22Rv1 (cell line): ENCODE measurements at regions not wholly inside any gene's neighbourhood (a gene's known extent, or its start where the extent isn't known, plus 50 kb on each side); places are given as distances from the start of the nearest gene placed in this dataset.

ENCODE experiments used
- H3K27ac ChIP-seq: fragments of 450-650 bp; 2 replicates; pipeline ENCODE4 v1.5.1; 2017
- CTCF ChIP-seq: fragments of 450-650 bp; IDR thresholded peaks from 2 replicates; pipeline ENCODE4 v1.5.1; 2017; ENCODE audit warnings: mild to moderate bottlenecking
- ZFX ChIP-seq: fragments of 450-650 bp; IDR thresholded peaks from 2 replicates; pipeline ENCODE4 v1.6.1; 2017; ENCODE audit warnings: antibody characterized with exemption, borderline replicate concordance

DNA sequence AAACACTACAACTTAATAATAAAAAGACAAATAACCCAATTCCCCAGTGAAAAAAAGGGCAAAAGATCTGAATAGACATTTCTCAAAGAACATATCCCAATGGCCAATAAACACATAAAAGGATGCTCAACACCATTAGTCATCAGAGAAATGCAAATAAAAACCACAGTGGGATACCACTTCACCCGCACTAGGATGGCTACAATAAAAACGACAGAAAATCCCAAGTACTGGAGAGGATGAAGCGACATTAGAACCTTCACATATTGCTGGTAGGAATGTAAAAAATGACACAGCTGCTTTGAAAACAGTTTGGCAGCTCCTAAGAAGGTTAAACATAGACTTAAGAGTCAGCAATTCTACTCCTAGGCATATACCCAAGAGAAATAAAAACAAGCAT lies 140.6 kb upstream of the ARX start:
- H3K27ac ChIP-seq = no peak overlapping the region

GRCh38 chrX:25154168-25154567 lies 138.4 kb upstream of the ARX start:
- H3K27ac ChIP-seq = no peak overlapping the region
- TF ChIP-seq ZFX = no peak
- no peak for TF ChIP-seq CTCF

More for the DNA sequence above, 140.6 kb upstream of the ARX start:
- TF ChIP-seq ZFX (no peak), CTCF (no peak)

DNA sequence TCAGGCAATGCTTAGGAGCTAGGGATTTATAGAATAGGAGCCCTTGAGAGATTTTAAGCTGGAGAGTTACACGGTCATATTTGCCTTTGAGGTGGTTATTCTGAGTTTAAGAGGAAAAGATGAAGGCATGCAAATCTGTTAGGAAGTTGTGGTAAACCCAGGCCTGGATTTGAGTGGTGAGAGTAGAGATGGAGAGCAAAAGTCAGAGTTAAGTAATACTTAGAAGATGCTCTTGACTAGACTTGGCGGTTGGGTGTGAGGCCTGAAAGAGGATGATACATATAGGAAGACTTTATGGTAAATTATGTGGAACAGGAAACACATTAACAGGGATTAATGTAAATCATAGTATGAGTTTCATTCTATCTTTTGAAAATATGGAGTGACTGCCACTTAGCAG lies 136.0 kb upstream of the ARX start:
- TF ChIP-seq ZFX (no peak), CTCF (no peak)
- no peak overlapping the region for H3K27ac ChIP-seq

DNA sequence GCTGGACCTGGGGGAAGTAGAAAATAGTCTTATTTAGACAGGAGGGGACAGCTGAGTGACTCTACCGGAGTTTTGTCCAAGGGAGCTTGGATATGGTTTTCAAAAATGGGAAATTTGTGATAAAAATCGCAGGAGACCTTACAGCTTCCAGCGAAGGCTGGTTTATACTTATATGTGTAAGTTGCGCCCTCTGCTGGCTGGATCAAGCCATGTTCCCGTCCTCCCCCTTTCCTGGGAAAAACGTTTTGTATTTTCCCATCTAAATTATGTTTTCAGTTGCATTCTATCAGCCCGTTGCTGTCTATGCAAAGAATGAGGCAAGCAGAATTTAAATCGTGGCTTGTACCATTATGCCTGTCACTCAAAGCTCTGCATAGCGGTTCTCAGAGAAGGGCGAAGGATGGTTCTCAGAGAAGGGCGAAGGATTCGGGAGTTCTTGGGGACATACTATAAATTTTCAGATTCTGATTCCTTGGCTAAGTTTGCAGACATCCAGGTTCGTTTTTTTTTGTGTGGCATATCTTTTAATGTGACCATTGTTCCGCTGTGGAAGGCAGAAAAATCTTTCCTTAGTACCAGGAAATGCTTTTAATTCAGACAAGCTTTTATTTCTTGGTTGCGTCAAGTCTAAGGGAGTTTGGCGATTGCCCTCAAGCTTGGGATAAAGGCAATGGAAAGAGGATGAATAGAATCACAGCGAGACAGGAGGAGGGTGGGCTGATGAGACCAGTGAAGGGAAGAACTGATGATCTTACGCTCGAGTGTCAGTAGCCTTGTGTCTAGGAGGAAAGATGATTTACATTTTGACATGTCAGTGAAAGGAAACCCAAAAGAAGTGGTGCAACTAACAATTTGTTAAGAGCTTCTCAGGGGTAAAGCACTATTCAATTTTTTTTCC lies 128.5 kb upstream of the ARX start:
- no peak overlapping the region for H3K27ac ChIP-seq
- peak; percentile 57 for TF ChIP-seq CTCF
- TF ChIP-seq ZFX = no peak

GRCh38 chrX:25143596-25143995 lies 127.8 kb upstream of the ARX start:
- no peak overlapping the region for H3K27ac ChIP-seq
- TF ChIP-seq ZFX (no peak), CTCF (no peak)

DNA sequence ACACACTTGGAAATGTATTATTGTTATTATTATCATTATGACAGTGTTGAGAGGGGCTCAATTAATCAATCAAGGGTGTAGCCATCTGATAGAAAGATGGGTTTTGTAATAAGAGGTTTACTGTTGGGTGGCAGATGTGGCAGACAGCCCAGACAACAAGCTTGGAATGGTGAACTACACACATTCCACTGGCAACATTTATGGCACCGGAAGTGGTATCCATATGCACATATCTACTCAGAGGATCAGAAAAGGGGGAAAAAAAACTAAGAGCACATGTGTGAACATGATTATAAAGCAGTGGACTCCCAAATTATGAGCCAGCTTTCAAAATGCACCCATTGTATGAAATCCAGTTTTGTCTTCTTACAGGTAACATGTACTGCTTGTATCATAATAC lies 125.9 kb upstream of the ARX start:
- no peak overlapping the region for H3K27ac ChIP-seq
- TF ChIP-seq CTCF (no peak), ZFX (no peak)

DNA sequence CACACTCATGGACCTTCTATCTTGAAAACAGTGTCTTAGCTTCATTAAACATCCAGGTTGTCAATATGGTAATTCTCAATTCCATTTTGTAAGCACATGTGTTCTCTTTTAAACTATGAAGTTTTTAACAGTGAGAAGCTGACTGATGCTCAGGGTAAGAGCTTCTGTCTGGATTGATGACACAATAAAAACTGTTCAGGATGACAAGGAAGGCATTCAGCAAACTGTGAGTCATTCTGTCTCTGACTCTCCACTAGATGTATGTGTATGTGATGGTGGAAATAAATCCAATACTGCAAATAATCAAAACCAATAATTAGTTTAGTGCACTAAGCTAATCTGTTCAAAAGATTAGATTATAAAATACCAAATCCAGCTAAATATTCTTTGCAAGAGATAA lies 115.3 kb upstream of the ARX start:
- H3K27ac ChIP-seq = no peak overlapping the region
- TF ChIP-seq CTCF (no peak), ZFX (no peak)
